A549 (cell line): ENCODE measurements at regions not wholly inside any gene's neighbourhood (a gene's known extent, or its start where the extent isn't known, plus 50 kb on each side); places are given as distances from the start of the nearest gene placed in this dataset.
A peak's percentile ranks its signal among the peaks of the same experiment; 100 is the strongest.

Experiments
- ATAC-seq, 2 experiments: fragments of 200-7000 bp in 1 of 2; fragments of >200 bp in 1 of 2; cut with Nextera tagmentation in 1 of 2; cut with Tn5 transposase in 1 of 2; 3 replicates each; pipeline versions ENCODE4 v1.8.0 to v1.9.1; 2018 to 2020; ENCODE audit warnings: mild to moderate bottlenecking in 1 of 2, moderate library complexity in 1 of 2
- CTCF ChIA-PET: fragments of 300-600 bp; sonication (Branson Sonifier 250); formaldehyde crosslinking; extraction: SDS; loops from one replicate; lab custom pipeline; 2021; ENCODE audit warnings: antibody characterized with exemption, inconsistent platforms; lab: Yijun Ruan, JAX
- POLR2A ChIA-PET: fragments of 350-600 bp; formaldehyde crosslinking; extraction: SDS; loops from one replicate; lab custom pipeline; 2021; ENCODE audit warnings: antibody characterized with exemption, inconsistent platforms; lab: Yijun Ruan, JAX
- DNase-seq, 2 experiments: peaks; one replicate each; pipeline versions ENCODE4 v3.0.0 to v3.0.0-alpha.2; 2011 to 2016; ENCODE audit warnings: low read depth in 1 of 2, low spot score in 1 of 2
- FAIRE-seq: peaks from 2 replicates; lab custom pipeline; 2011; peaks lifted over from hg19 to GRCh38; lab: Jason Lieb, UNC
- H3K27ac ChIP-seq, 2 experiments: fragments of >200 bp; sonication (Bioruptor Twin); formaldehyde crosslinking; 3 replicates each; pipeline ENCODE4 v1.5.1; 2016 to 2017
- H3K4me1 ChIP-seq: fragments of >200 bp; sonication (Bioruptor Twin); formaldehyde crosslinking; 3 replicates; pipeline ENCODE4 v1.6.1; 2016
- H3K4me2 ChIP-seq: fragments of >200 bp; sonication (Bioruptor Twin); formaldehyde crosslinking; 3 replicates; pipeline ENCODE4 v1.6.1; 2016
- H3K4me3 ChIP-seq: fragments of >200 bp; sonication (Bioruptor Twin); formaldehyde crosslinking; 3 replicates; pipeline ENCODE4 v1.5.1; 2016
- H3K9me3 ChIP-seq: fragments of >200 bp; sonication (Bioruptor Twin); formaldehyde crosslinking; 3 replicates; pipeline ENCODE4 v1.6.1; 2016
- BHLHE40 ChIP-seq: IDR thresholded peaks from 2 replicates; pipeline ENCODE4 v1.6.1; 2012; ENCODE audit warnings: low read depth, low read length, inconsistent platforms
- CBX2 ChIP-seq: fragments of 200-600 bp; sonication (generic); IDR thresholded peaks from 2 replicates; pipeline ENCODE4 v1.6.1; 2016; ENCODE audit warnings: low read depth, mild to moderate bottlenecking, borderline replicate concordance
- EHMT2 ChIP-seq: fragments of 200-600 bp; sonication (generic); IDR thresholded peaks from 2 replicates; pipeline ENCODE4 v1.6.1; 2016; ENCODE audit warnings: antibody characterized with exemption, low read depth, mild to moderate bottlenecking, moderate library complexity
- EP300 ChIP-seq, 2 experiments: fragments of >200 bp; sonication (Bioruptor Twin); formaldehyde crosslinking; IDR thresholded peaks; 2 replicates in 1 of 2; 3 replicates in 1 of 2; pipeline ENCODE4 v1.6.1; 2016 to 2017
- HOXB5 ChIP-seq: fragments of 250-450 bp; sonication (Bioruptor Pico); IDR thresholded peaks from 2 replicates; pipeline ENCODE4 v1.5.0; 2020; ENCODE audit warnings: mild to moderate bottlenecking, moderate library complexity
- KDM5A ChIP-seq: fragments of 200-600 bp; sonication (generic); IDR thresholded peaks from 2 replicates; pipeline ENCODE4 v1.6.1; 2016; ENCODE audit warnings: antibody characterized with exemption, mild to moderate bottlenecking
- MAZ ChIP-seq: fragments of 150-350 bp; IDR thresholded peaks from 2 replicates; pipeline ENCODE4 v1.6.1; 2014; ENCODE audit warnings: antibody characterized with exemption, low read depth, low read length, borderline replicate concordance
- NPAS2 ChIP-seq: fragments of 250-450 bp; sonication (Bioruptor Pico); IDR thresholded peaks from 2 replicates; pipeline ENCODE4 v1.8.0; 2022; ENCODE audit warnings: mild to moderate bottlenecking, moderate library complexity, borderline replicate concordance
- NR3C1 ChIP-seq: fragments of >200 bp; sonication (Bioruptor Twin); formaldehyde crosslinking; IDR thresholded peaks from 3 replicates; pipeline ENCODE4 v1.6.1; 2017
- RAD21 ChIP-seq, 2 experiments: fragments of >200 bp in 1 of 2; sonication (Bioruptor Twin) in 1 of 2; formaldehyde crosslinking in 1 of 2; IDR thresholded peaks in 1 of 2; conservative IDR thresholded peaks in 1 of 2; 2 replicates in 1 of 2; 3 replicates in 1 of 2; pipeline ENCODE4 v1.6.1; 2012 to 2018; ENCODE audit warnings: inconsistent platforms in 1 of 2
- RARB ChIP-seq: fragments of 250-450 bp; sonication (Bioruptor Pico); IDR thresholded peaks from 2 replicates; pipeline ENCODE4 v1.8.0; 2021; ENCODE audit warnings: mild to moderate bottlenecking, moderate library complexity
- RCOR1 ChIP-seq: fragments of 150-350 bp; IDR thresholded peaks from 2 replicates; pipeline ENCODE4 v1.6.1; 2014; ENCODE audit warnings: antibody characterized with exemption, low read length, low read depth
- RFX5 ChIP-seq: fragments of 450-650 bp; IDR thresholded peaks from 2 replicates; pipeline ENCODE4 v1.7.1; 2014; ENCODE audit warnings: antibody characterized with exemption, mild to moderate bottlenecking, moderate library complexity
- SREBF2 ChIP-seq: fragments of 450-650 bp; IDR thresholded peaks from 2 replicates; pipeline ENCODE4 v1.6.1; 2014; ENCODE audit warnings: mild to moderate bottlenecking, moderate library complexity
- TP53 ChIP-seq: fragments of 250-450 bp; sonication (Bioruptor Pico); IDR thresholded peaks from 2 replicates; pipeline ENCODE4 v1.5.0; 2021; ENCODE audit warnings: mild to moderate bottlenecking, moderate library complexity
- ZC3H11A ChIP-seq: fragments of 450-650 bp; IDR thresholded peaks from 2 replicates; pipeline ENCODE4 v1.6.1; 2014; ENCODE audit warnings: antibody characterized with exemption, mild to moderate bottlenecking
- ZFP36 ChIP-seq: fragments of 450-650 bp; IDR thresholded peaks from 2 replicates; pipeline ENCODE4 v1.6.1; 2014; ENCODE audit warnings: borderline replicate concordance; ENCODE audit not compliant: partially characterized antibody
- WGBS: methylation state at CpG from one replicate; pipeline ENCODE4 v1.1.6; 2017; ENCODE audit errors: missing lambda C conversion rate; 5-methylcytosine and 5-hydroxymethylcytosine counted together
- TF ChIP-seq, protein P1 (sequence below): fragments of >200 bp; sonication (Bioruptor Twin); formaldehyde crosslinking; IDR thresholded peaks from 3 replicates; pipeline ENCODE4 v1.5.1; 2016
- TF ChIP-seq, protein P2 (sequence below): fragments of >200 bp; sonication (Bioruptor Twin); formaldehyde crosslinking; IDR thresholded peaks from 3 replicates; pipeline ENCODE4 v1.6.1; 2016
- TF ChIP-seq, protein P3 (sequence below): fragments of 250-450 bp; sonication (Bioruptor Pico); IDR thresholded peaks from 2 replicates; pipeline ENCODE4 v1.5.0; 2020; ENCODE audit warnings: low read depth, mild to moderate bottlenecking, moderate library complexity

DNA sequence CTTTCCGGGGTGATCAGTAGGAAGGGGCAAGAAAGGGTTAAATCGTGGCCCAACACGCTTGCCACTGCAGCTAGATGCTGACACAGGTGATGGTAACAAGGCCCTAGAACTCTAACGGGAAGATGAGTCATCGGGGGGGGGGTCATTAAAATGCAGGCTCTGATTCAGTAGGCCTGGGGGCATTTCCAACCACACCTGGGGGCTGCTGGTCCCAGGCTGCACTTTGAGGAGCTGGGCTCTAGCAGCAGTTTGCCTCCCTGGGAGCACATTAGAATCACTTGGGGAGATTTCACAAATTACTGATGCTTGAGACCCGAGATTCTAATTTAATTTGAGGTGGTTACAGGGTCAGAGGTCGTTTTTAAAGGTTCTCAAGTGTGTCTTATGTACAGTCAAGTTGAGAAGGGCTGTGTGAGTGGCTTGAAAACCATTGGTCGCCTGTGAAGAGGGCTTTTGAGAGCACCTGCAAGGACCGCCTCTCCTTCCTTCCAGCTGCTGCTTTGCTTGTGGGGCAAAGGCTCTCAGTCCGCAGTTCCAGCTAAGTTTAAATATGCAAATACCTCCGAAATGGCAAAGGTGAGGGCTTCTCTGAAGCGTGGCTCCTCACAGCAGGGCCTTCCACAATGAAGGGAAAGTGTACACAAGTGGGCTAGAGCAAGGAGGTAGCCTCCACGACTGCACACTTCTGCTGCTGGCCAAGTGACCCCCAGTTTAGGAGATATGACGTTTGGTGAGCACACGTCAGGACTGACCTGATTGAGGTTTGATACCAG lies 84.2 kb upstream of the KCNK12 start:
- ChIA-PET POLR2A (no interaction called here), CTCF (interaction anchor here (0.5 to 2.0 kb wide), 11 partner anchors 13 to 319 kb away, joined by 3 to 8 read pairs (median 3); no protein-coding TSS in a partner anchor)
- Histone ChIP-seq H3K9me3 (no peaks in the 10 kb centered on the region), H3K4me1 (no peaks in the 10 kb centered on the region), H3K27ac (no peak overlapping the region), H3K4me2 (no peak overlapping the region), H3K4me3 (no peak overlapping the region)
- WGBS = 50% methylated on average over 15 of the region's 15 CpGs
- no peak for ATAC-seq
- FAIRE-seq = no peak
- no peak for TF ChIP-seq RFX5
- TF ChIP-seq BHLHE40 = no peak
- TF ChIP-seq, all 56 proteins: peak for 0
- DNase-seq = no peak

DNA sequence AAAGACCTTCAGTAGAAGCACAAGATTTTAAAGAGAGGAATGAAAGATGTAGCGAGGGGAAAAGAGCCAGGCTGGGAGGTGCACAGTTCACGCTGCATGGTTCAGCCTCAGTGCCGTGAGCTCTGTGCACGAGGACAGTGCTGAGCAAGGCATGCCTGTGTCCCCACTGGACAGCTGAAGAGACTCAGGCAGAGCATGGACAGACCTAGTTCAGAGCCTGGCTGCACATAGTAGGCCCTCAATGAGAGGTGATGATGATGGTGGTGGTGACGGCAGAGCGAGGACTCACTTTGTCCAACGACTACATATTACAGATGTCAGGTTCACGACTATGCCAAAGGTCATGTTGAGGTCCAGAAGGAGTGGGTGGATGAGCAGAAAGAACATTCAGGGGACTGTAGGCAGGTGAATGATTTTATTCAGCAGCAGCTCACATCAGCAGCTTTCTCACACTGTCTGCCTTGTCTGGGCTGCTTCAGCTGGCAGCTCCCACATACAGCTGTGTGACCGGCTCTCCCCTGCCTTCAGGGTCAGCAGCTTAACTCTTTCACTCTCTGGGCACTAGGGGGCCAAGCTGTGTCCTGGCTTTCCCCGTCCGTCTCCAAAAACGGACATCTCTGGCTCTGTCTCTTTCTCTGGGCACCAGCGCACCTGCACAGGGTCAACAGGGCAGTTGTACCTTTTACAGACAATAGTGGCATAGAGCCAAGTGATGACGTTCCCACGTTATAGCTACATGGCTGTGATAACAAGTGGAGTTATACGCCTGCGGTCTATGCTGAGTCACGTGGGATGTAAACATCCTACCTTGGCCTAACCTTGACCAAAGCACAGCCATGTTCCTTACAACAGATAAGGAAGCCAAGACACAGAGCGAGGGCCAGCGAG lies 83.4 kb upstream of the KCNK12 start:
- Histone ChIP-seq H3K4me1 (no peaks in the 10 kb centered on the region), H3K27ac (no peak overlapping the region), H3K9me3 (no peaks in the 10 kb centered on the region), H3K4me2 (no peak overlapping the region), H3K4me3 (no peak overlapping the region)
- ATAC-seq = peak in 1 of 2 experiments; percentile 83; a peak in 3 of 6 replicates
- peak in 1 of 2 experiments; percentile 20 for DNase-seq
- POLR2A ChIA-PET = no interaction called here
- 70% methylated on average over 20 of the region's 20 CpGs for WGBS
- no peak for FAIRE-seq
- CTCF ChIA-PET = interaction anchor here (0.7 to 2.0 kb wide), 9 partner anchors 13 to 318 kb away, joined by 3 to 8 read pairs (median 3); no protein-coding TSS in a partner anchor
- TF ChIP-seq, protein P1, sequence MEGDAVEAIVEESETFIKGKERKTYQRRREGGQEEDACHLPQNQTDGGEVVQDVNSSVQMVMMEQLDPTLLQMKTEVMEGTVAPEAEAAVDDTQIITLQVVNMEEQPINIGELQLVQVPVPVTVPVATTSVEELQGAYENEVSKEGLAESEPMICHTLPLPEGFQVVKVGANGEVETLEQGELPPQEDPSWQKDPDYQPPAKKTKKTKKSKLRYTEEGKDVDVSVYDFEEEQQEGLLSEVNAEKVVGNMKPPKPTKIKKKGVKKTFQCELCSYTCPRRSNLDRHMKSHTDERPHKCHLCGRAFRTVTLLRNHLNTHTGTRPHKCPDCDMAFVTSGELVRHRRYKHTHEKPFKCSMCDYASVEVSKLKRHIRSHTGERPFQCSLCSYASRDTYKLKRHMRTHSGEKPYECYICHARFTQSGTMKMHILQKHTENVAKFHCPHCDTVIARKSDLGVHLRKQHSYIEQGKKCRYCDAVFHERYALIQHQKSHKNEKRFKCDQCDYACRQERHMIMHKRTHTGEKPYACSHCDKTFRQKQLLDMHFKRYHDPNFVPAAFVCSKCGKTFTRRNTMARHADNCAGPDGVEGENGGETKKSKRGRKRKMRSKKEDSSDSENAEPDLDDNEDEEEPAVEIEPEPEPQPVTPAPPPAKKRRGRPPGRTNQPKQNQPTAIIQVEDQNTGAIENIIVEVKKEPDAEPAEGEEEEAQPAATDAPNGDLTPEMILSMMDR = 0 out of 3 replicates have a peak, but pooled peaks have one; percentile 11
- TF ChIP-seq ZFP36 (no peak), CBX2 (no peak), RAD21 (conservative IDR thresholded peaks at IDR 0.05 in 1 of 2, IDR thresholded peaks at IDR 0.05 in 1 of 2) (0 out of 5 replicates have a peak, but pooled peaks of 1 of the 2 experiments have one; percentile 14)

DNA sequence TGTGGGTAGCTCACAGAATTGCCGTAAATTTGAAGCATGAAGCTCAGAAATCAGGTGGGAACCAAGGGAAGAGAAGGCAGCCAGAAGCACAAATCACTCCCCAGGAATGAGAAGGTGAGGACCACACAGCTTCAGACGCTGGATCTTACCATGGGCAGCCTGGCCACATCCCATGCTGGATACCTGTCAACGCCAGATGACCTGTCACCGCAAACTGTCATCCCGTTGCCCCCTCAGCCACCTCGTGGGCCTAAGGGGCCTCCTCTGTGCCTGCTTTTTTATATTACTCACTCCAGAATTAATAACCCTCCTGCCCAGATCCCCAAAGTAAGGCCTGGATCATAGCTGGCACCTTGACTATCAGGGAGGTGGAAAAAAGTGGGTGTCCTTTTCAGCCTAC lies 82.3 kb upstream of the KCNK12 start:
- ChIA-PET CTCF (interaction anchor here (0.5 to 1.4 kb wide), 2 partner anchors 22 to 49 kb away, joined by 3 to 5 read pairs; no protein-coding TSS in a partner anchor), POLR2A (no interaction called here)
- H3K4me1 ChIP-seq = no peaks in the 10 kb centered on the region
- DNase-seq (no peak), ATAC-seq (no peak), FAIRE-seq (no peak)
- H3K9me3 ChIP-seq = no peaks in the 10 kb centered on the region
- WGBS = 59% methylated on average over 6 of the region's 6 CpGs
- no peak overlapping the region for H3K4me2 ChIP-seq
- H3K27ac ChIP-seq = no peak overlapping the region
- TF ChIP-seq ZC3H11A (no peak), ZFP36 (no peak), MAZ (no peak), TP53 (CRISPR knock-in tag) (no peak), RCOR1 (no peak), SREBF2 (no peak), RARB (no peak), EHMT2 (no peak), RAD21 (conservative IDR thresholded peaks at IDR 0.05 in 1 of 2, IDR thresholded peaks at IDR 0.05 in 1 of 2) (no peak), NPAS2 (no peak), BHLHE40 (no peak), NR3C1 (no peak), KDM5A (no peak), EP300 (IDR thresholded peaks at IDR 0.05) (no peak), HOXB5 (CRISPR knock-in tag) (no peak)
- TF ChIP-seq, protein P2, sequence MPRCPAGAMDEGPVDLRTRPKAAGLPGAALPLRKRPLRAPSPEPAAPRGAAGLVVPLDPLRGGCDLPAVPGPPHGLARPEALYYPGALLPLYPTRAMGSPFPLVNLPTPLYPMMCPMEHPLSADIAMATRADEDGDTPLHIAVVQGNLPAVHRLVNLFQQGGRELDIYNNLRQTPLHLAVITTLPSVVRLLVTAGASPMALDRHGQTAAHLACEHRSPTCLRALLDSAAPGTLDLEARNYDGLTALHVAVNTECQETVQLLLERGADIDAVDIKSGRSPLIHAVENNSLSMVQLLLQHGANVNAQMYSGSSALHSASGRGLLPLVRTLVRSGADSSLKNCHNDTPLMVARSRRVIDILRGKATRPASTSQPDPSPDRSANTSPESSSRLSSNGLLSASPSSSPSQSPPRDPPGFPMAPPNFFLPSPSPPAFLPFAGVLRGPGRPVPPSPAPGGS = no peak
- TF ChIP-seq, protein P3, sequence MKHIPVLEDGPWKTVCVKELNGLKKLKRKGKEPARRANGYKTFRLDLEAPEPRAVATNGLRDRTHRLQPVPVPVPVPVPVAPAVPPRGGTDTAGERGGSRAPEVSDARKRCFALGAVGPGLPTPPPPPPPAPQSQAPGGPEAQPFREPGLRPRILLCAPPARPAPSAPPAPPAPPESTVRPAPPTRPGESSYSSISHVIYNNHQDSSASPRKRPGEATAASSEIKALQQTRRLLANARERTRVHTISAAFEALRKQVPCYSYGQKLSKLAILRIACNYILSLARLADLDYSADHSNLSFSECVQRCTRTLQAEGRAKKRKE (CRISPR knock-in tag) = no peak
- no peak overlapping the region for H3K4me3 ChIP-seq
